CD14-positive monocyte (primary cell): ENCODE measurements at regions not wholly inside any gene's neighbourhood (a gene's known extent, or its start where the extent isn't known, plus 50 kb on each side); places are given as distances from the start of the nearest gene placed in this dataset.

Experiments used
- DNase-seq, 3 donors: peaks; one replicate each; pipeline ENCODE4 v3.0.0-alpha.2; 2011 to 2022
- H2AFZ ChIP-seq: 2 replicates; pipeline ENCODE4 v1.6.0; 2012; ENCODE audit warnings: mild to moderate bottlenecking, low read depth, low read length, inconsistent platforms; ENCODE audit not compliant: insufficient read depth, poor library complexity, severe bottlenecking
- H3K27ac ChIP-seq, 2 donors: 1 replicate in 1 of 2; 2 replicates in 1 of 2; pipeline ENCODE4 v1.5.1; 2012 to 2013; ENCODE audit warnings: low read length in 2 of 2, control low read depth in 1 of 2, inconsistent platforms in 1 of 2, low read depth in 1 of 2, mild to moderate bottlenecking in 1 of 2
- H3K27me3 ChIP-seq, 2 donors: one replicate each; pipeline versions ENCODE4 v1.6.0 to v1.6.1; 2011 to 2013; ENCODE audit warnings: low read length in 2 of 2; ENCODE audit not compliant: control insufficient read depth in 2 of 2, insufficient read depth in 2 of 2
- H3K36me3 ChIP-seq, 2 donors: replicated peaks in 1 of 2; 1 replicate in 1 of 2; 2 replicates in 1 of 2; pipeline versions ENCODE4 v1.5.1 to v1.6.1; 2012 to 2013; ENCODE audit warnings: low read length in 2 of 2, control low read depth in 1 of 2, inconsistent platforms in 1 of 2, mild to moderate bottlenecking in 1 of 2; ENCODE audit not compliant: insufficient read depth in 2 of 2, control insufficient read depth in 1 of 2
- H3K4me1 ChIP-seq, 2 donors: 1 replicate in 1 of 2; 2 replicates in 1 of 2; pipeline versions ENCODE4 v1.5.1 to v1.6.1; 2012 to 2013; ENCODE audit warnings: low read length in 2 of 2, control low read depth in 1 of 2, inconsistent platforms in 1 of 2, mild to moderate bottlenecking in 1 of 2, moderate library complexity in 1 of 2; ENCODE audit not compliant: insufficient read depth in 2 of 2, control insufficient read depth in 1 of 2
- H3K4me2 ChIP-seq: replicated peaks from 2 replicates; pipeline ENCODE3; 2012; ENCODE audit warnings: low read length, moderate library complexity, mild to moderate bottlenecking; ENCODE audit not compliant: poor library complexity, severe bottlenecking; ENCODE audit errors: extremely low read depth
- H3K4me3 ChIP-seq, 3 experiments: fragments of 200-600 bp in 1 of 3; sonication (generic) in 1 of 3; replicated peaks in 1 of 3; 1 replicate in 2 of 3; 2 replicates in 1 of 3; pipeline ENCODE4 v1.5.1; 2011 to 2013; ENCODE audit warnings: low read length in 3 of 3, mild to moderate bottlenecking in 3 of 3, control low read depth in 2 of 3, low read depth in 2 of 3, inconsistent platforms in 1 of 3, moderate library complexity in 1 of 3
- H3K79me2 ChIP-seq: 2 replicates; pipeline ENCODE4 v1.6.0; 2012; ENCODE audit warnings: mild to moderate bottlenecking, control low read depth, inconsistent platforms, low read length, moderate library complexity; ENCODE audit not compliant: insufficient read depth
- H3K9ac ChIP-seq: 2 replicates; pipeline ENCODE4 v1.6.0; 2017; ENCODE audit warnings: low read length, mild to moderate bottlenecking; ENCODE audit not compliant: insufficient read depth, poor library complexity, severe bottlenecking
- H3K9me3 ChIP-seq, 2 donors: replicated peaks in 1 of 2; 1 replicate in 1 of 2; 2 replicates in 1 of 2; pipeline versions ENCODE4 v1.5.1 to v1.6.1; 2012 to 2013; ENCODE audit warnings: low read length in 2 of 2, control low read depth in 1 of 2; ENCODE audit not compliant: control insufficient read depth in 1 of 2, insufficient read depth in 1 of 2
- H4K20me1 ChIP-seq: 2 replicates; pipeline ENCODE4 v1.6.0; 2012; ENCODE audit warnings: mild to moderate bottlenecking, low read length, control low read depth, moderate library complexity; ENCODE audit not compliant: insufficient read depth
- H3K27ac Mint-ChIP-seq, 7 donors: one replicate each; pipeline ENCODE4 v1.8.0; 2020; ENCODE audit warnings: mild to moderate bottlenecking in 7 of 7, mixed read lengths in 7 of 7, moderate library complexity in 6 of 7, inconsistent platforms in 2 of 7
- H3K27me3 Mint-ChIP-seq, 3 donors: one replicate each; pipeline ENCODE4 v1.8.0; 2021 to 2022; ENCODE audit warnings: low read depth in 3 of 3, mild to moderate bottlenecking in 3 of 3, mixed read lengths in 3 of 3, moderate library complexity in 3 of 3, inconsistent platforms in 1 of 3
- H3K36me3 Mint-ChIP-seq, 2 donors: one replicate each; pipeline ENCODE4 v1.8.0; 2020; ENCODE audit warnings: mixed read lengths in 2 of 2, inconsistent platforms in 1 of 2, mild to moderate bottlenecking in 1 of 2
- H3K4me1 Mint-ChIP-seq: one replicate; pipeline ENCODE4 v1.8.0; 2020; ENCODE audit warnings: mild to moderate bottlenecking, mixed read lengths
- H3K4me3 Mint-ChIP-seq, 2 donors: one replicate each; pipeline ENCODE4 v1.8.0; 2020; ENCODE audit warnings: mild to moderate bottlenecking in 2 of 2, mixed read lengths in 2 of 2, moderate library complexity in 1 of 2
- H3K9me3 Mint-ChIP-seq, 7 donors: one replicate each; pipeline ENCODE4 v1.8.0; 2020 to 2022; ENCODE audit warnings: mixed read lengths in 7 of 7, mild to moderate bottlenecking in 6 of 7, moderate library complexity in 6 of 7, inconsistent platforms in 2 of 7
- WGBS: methylation state at CpG from one replicate; pipeline ENCODE4 v1.1.5; 2013; ENCODE audit warnings: missing lambda C conversion rate; ENCODE audit not compliant: insufficient coverage; 5-methylcytosine and 5-hydroxymethylcytosine counted together
- intact Hi-C, 2 donors: fragments of 100-400 bp; cut with micrococcal nuclease; formaldehyde crosslinking; loops; one replicate each; pipeline versions ENCODE4 v1.15.0 to v1.15.1; 2023
- TF ChIP-seq, protein P1 (sequence below): fragments of 200-600 bp; IDR thresholded peaks from one replicate; pipeline ENCODE4 v1.8.0; 2022; ENCODE audit warnings: antibody characterized with exemption, mild to moderate bottlenecking

DNA sequence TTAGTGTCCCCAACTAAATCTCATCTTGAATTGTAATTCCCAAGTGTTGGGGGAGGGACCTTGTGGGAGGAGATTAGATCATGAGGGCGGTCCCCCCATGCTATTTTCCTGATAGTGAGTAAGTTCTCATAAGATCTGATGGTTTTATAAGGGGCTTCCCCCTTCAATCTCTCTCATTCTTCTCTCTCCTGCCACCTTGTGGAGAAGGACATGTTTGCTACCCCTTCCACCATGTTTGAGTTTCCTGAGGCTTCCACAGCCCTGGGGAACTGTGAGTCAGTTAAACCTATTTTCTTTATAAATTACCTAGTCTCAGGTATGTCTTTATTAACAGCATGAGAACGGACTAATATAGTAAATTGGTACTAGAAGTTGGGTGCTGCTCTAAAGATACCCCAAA, 365.6 kb downstream of the ANKRD7 start:
- intact Hi-C loops: no loop called here

DNA sequence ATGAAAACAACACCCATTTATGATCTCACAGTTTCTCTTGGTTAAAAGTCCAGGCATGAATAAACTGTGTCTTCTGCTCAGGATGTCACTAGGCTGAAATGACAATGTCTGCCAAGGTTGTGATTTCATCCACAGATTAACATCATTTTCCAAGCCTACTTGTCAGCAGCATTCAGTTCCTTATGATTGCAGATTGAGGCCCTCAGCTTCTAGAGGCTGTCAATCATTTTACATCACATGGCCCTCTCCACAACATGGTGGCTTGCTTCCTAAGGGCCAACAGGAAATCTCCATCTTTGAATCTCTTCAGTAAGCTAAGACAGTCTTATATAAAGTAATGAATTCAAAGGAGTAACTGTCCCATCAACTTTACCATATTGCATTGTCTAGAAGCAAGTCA, 377.6 kb downstream of the ANKRD7 start:
- DNase-seq: no peak
- H3K4me2 ChIP-seq: no peak overlapping the region
- H3K4me3 ChIP-seq: no peak overlapping the region
- H2AFZ ChIP-seq: no peak overlapping the region
- Mint-ChIP-seq H3K27ac (no peak overlapping the region), H3K27me3 (no peaks in the 10 kb centered on the region), H3K36me3 (no peaks in the 10 kb centered on the region), H3K4me1 (no peaks in the 10 kb centered on the region), H3K4me3 (no peak overlapping the region), H3K9me3 (peaks cover 0 to 3% (median 0%) of the 10 kb centered on the region in 7 donors)
- H3K27me3 ChIP-seq: no peaks in the 10 kb centered on the region
- H3K9me3 ChIP-seq: no peaks in the 10 kb centered on the region
- intact Hi-C loops: no loop called here
- no peak overlapping the region for H3K9ac ChIP-seq
- no peaks in the 10 kb centered on the region for H4K20me1 ChIP-seq
- H3K36me3 ChIP-seq: no peaks in the 10 kb centered on the region
- H3K4me1 ChIP-seq: no peaks in the 10 kb centered on the region
- H3K27ac ChIP-seq: no peak overlapping the region
- TF ChIP-seq, protein P1, sequence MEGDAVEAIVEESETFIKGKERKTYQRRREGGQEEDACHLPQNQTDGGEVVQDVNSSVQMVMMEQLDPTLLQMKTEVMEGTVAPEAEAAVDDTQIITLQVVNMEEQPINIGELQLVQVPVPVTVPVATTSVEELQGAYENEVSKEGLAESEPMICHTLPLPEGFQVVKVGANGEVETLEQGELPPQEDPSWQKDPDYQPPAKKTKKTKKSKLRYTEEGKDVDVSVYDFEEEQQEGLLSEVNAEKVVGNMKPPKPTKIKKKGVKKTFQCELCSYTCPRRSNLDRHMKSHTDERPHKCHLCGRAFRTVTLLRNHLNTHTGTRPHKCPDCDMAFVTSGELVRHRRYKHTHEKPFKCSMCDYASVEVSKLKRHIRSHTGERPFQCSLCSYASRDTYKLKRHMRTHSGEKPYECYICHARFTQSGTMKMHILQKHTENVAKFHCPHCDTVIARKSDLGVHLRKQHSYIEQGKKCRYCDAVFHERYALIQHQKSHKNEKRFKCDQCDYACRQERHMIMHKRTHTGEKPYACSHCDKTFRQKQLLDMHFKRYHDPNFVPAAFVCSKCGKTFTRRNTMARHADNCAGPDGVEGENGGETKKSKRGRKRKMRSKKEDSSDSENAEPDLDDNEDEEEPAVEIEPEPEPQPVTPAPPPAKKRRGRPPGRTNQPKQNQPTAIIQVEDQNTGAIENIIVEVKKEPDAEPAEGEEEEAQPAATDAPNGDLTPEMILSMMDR: no peak
- no peaks in the 10 kb centered on the region for H3K79me2 ChIP-seq

More for the DNA sequence above, 365.6 kb downstream of the ANKRD7 start:
- no peak overlapping the region for H3K27ac ChIP-seq
- DNase-seq: no peak
- Mint-ChIP-seq H3K27ac (no peak overlapping the region), H3K4me1 (no peaks in the 10 kb centered on the region), H3K4me3 (no peak overlapping the region), H3K9me3 (peaks cover 0 to 8% (median 3%) of the 10 kb centered on the region in 7 donors), H3K36me3 (no peaks in the 10 kb centered on the region), H3K27me3 (peaks cover 0 to 3% (median 2%) of the 10 kb centered on the region in 3 donors)
- peaks cover 0 to 7% of the 10 kb centered on the region in 2 donors for H3K9me3 ChIP-seq
- no peaks in the 10 kb centered on the region for H4K20me1 ChIP-seq
- H3K9ac ChIP-seq: no peak overlapping the region
- 67% methylated on average over 1 of the region's 2 CpGs for WGBS
- no peaks in the 10 kb centered on the region for H3K27me3 ChIP-seq
- no peak overlapping the region for H2AFZ ChIP-seq
- TF ChIP-seq, protein P1: peak; percentile 23
- H3K4me2 ChIP-seq: no peak overlapping the region
- no peaks in the 10 kb centered on the region for H3K4me1 ChIP-seq
- no peaks in the 10 kb centered on the region for H3K36me3 ChIP-seq
- H3K79me2 ChIP-seq: no peaks in the 10 kb centered on the region
- no peak overlapping the region for H3K4me3 ChIP-seq
